ENCODE measurements at regions not wholly inside any gene's neighbourhood (a gene's known extent, or its start where the extent isn't known, plus 50 kb on each side); places are given as distances from the start of the nearest gene placed in this dataset.

DNA sequence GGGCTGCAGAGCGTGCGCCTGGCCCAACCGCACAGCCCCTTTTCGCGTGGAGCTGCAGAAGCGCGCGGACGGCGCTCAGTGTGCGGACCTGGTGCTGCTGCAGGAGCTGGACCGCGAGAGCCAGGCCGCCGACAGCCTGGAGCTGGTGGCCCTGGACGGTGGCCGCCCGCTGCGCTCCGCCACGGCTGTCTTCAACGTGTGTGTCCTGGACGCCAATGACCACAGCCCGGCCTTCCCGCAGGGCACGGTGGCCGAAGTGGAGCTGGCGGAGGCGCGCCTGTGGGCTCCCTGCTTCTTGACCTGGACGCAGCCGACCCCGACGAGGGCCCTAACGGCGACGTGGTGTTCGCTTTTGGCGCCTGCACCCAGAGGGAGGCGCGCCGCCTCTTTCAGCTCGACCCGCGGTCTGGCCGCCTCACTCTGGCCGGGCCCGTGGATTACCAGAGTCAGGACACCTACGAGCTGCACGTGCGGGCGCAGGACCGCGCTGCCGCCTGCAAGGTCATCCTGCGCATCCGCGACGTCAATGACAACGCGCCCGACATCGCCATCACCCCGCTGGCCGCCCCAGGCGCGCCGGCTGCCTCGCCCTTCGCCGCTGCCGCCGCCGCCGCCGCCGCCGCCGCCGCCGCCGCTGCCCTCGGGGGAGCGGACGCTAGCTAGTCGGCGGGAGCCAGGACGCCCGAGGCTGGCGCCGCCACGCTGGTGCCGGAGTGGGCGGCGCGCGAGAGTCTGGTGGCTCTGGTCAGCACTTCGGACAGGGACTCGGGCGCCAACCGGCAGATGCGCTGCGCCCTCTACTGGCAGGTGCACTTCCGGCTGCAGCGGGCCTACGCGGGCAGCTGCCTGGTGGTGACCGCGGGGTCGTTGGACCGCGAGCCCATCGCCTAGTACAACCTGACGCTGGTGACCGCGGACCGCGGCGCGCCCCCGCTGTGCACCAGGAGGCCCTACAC lies 172.2 kb downstream of the OLFM4 start:
- TF ChIP-seq, protein P1, sequence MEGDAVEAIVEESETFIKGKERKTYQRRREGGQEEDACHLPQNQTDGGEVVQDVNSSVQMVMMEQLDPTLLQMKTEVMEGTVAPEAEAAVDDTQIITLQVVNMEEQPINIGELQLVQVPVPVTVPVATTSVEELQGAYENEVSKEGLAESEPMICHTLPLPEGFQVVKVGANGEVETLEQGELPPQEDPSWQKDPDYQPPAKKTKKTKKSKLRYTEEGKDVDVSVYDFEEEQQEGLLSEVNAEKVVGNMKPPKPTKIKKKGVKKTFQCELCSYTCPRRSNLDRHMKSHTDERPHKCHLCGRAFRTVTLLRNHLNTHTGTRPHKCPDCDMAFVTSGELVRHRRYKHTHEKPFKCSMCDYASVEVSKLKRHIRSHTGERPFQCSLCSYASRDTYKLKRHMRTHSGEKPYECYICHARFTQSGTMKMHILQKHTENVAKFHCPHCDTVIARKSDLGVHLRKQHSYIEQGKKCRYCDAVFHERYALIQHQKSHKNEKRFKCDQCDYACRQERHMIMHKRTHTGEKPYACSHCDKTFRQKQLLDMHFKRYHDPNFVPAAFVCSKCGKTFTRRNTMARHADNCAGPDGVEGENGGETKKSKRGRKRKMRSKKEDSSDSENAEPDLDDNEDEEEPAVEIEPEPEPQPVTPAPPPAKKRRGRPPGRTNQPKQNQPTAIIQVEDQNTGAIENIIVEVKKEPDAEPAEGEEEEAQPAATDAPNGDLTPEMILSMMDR (IDR thresholded peaks at IDR 0.05), result peak in 4 of 6 experiments; percentile 25 to 65 (median 48)
- TF ChIP-seq POLR2A (IDR thresholded peaks at IDR 0.05) (no peak), EP300 (IDR thresholded peaks at IDR 0.05) (no peak)

All from upper lobe of left lung (tissue), 4 donors.